ENCODE measurements at regions not wholly inside any gene's neighbourhood (a gene's known extent, or its start where the extent isn't known, plus 50 kb on each side); places are given as distances from the start of the nearest gene placed in this dataset.

DNA sequence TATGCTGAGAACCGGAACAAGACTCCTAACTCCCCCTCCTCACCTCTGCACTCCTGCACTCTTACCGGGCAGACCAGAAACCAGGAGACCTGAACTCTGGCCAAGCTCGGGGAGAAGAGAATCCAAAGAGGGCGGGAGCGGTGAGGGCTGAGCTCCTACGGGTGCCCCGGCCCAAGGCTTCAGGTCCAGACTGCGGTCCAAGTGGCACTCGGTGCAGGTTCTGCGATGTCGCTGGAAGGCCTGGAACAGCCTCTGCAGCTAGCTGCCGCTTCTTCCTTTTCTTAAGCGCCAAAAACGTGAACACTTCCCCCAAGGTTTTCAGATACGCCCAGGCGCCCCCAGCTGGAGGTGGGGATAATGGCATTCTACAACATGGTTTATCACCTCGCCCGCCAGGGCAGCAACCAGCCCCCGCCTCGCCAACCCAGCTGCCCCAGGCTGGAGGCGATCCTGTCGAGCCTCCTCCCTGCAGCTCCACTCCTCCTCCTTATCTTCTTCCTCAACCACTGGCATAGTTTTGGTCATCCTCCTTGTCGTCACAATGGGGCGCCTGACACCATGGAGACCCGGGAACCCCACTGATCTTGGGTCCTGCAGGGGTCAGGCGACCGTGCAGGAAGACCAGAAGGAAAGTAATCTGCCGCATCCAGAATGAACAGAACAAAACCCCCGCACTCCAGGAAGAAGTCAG is 1735.9 kb downstream of the TP53TG3F start:
- DNase-seq (ENCODE audit: low spot score), result no peak

DNA sequence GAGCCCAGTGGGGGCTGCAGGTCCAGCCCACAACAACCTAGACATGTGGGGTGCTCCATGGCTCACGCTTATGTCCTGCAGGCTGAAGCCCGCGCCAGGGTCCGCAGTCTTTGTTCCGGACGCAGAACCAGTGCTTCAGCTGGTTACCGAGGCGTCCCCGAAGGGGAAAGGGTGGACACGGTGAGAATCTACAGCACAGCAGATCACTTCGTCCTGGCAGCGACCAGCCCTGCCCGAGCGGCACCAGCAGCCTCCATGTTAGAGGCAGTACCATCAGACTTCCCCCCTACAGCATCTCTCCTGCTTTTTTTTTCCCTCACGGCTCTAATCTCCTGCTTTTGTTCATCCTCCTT is 1736.4 kb downstream of the TP53TG3F start:
- no peak for DNase-seq (ENCODE audit: low spot score)

DNA sequence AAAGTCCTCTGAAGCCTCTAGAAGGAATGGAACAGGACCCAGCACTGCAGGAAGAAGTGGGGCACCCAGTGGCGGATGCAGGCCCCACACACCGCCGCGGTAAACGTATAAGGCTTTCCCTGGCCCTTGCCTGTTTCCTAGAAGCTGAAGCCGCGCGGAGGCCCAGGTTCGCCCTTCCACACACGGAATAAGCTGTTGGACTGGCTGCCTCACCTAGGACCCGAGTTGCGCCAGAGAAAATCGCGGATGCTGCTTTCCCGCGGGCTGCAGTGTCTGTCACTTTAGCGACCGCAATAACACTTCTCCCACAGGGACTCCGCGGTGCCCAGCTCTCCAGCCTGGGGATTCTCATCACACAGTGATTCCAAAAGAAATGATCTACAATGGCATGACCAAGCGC is 1736.9 kb downstream of the TP53TG3F start:
- no peak for DNase-seq (ENCODE audit: low spot score)

DNA sequence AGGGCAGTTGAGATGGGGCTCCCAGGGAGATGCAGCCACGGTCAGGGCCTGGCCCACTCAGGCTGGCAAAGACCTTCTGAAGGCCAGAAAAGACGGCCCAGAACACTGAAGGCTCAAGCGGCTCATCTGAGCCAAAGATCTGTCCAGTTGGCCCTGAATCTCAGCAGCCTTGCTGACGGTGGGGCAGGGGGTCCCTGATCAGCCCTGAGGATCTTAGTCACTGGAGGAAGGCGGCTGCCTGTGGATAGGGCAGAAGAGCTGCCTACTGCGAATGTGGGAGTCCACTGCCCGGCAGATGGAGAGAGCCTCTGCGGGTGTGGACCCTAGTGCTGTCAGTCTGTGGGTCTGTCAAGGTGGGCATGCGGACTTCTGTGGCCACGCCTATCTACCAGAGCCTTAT is 1738.2 kb downstream of the TP53TG3F start:
- DNase-seq (ENCODE audit: low spot score), result no peak

DNA sequence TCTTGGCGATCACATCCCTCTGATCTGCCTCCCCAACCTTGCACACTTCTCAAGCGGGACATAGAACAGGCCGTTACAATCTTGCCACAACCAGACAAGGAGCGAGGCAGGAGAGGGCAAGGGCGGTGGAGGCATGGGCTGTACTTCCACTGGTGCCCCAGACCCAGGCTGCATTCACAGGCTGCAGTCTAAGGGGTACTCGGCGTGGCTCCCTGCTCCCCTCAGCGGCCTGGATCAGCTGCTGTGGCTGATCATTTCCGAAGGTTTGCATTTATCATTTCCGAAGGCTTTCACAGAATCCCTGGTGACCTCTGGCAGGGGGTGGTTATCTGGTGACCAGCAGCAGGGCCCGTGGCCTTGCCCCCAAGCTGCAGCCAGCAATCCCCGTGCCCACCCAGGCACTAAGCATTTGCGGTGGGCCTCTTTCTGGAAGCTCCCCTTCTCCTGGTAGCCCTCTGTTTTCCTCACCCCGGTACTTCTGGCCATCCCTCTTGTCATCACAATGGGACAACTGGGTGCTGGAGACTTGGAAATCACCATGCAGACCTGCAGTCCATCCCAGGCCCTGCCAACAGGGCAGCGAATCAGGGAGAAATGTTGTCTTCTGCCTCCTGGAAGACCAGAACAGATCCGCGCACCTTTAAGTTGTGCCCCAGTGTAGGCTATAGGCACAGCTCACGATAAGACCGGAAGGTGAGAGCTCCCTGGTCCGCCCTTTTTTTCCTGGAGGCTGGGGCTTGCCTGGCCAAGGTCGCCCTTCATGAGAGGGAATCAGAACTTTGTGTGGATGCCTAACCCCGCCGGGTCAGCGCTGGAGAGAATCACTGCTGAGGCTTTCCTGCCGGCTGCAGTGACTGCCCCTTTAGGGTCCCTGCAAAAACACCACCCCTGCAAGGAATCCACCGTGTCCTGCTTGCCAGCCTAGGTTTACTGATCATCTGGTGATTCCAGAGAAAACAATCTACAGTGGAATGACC is 1739.1 kb downstream of the TP53TG3F start:
- DNase-seq (ENCODE audit: low spot score), result no peak

DNA sequence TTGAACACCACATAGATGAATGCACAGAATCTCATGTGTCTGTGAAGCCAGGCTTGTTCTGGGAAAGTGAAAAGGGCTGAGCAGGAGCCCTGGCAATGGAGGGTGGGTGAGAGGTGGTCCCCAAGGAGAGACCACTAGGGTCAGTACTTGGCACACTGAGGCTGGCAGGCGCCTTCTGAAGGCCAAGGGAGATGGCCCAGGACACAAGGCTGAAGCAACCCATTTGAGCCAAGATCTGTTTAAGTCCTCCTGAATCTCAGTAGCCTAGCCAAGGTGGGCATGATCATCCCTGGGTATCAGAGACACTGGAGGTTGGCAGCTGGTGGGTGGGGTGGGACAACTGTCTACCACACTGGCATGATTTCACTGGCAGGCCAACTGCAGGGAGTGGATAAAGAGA is 1741.2 kb downstream of the TP53TG3F start:
- DNase-seq (ENCODE audit: low spot score), result no peak

DNA sequence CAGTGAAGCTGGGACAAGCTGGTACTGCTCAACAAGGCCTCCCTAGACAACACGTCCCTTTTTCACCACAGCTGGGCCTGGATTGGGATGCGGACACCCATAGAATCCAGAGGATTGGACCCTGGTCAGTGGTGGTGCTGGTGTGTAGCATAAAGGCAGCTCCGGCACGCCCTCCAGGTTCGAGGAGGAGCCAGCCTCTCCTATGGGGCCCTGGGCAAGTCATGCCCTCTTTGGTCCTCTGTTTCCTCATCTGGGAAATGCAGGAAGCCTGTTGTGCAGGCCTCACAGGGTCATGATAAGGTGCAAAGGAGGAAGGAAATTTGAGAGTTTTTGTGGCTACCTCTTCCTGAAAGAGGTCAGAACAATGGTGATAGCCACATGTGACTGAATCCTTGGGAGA is 1741.7 kb downstream of the TP53TG3F start:
- no peak for DNase-seq (ENCODE audit: low spot score)

DNA sequence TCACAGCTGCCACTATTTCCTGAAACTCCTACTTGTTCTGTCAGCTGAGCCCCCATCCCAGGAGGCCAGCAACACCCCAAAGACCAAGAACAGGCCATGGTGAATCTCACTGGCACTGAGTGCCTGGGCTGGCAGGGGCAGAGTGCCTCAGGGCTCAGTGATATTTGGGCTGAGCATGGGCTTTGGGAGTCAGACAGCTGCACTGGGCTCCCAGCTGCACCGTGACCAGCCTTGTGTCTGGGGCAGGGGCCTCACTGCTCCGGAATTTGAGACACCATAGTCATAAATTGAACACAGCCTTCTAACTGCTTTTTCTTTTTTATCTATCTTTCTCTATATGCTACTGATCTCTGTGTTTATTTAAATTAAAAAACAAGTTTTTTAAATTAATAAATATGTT is 1744.2 kb downstream of the TP53TG3F start:
- DNase-seq (ENCODE audit: low spot score), result no peak

DNA sequence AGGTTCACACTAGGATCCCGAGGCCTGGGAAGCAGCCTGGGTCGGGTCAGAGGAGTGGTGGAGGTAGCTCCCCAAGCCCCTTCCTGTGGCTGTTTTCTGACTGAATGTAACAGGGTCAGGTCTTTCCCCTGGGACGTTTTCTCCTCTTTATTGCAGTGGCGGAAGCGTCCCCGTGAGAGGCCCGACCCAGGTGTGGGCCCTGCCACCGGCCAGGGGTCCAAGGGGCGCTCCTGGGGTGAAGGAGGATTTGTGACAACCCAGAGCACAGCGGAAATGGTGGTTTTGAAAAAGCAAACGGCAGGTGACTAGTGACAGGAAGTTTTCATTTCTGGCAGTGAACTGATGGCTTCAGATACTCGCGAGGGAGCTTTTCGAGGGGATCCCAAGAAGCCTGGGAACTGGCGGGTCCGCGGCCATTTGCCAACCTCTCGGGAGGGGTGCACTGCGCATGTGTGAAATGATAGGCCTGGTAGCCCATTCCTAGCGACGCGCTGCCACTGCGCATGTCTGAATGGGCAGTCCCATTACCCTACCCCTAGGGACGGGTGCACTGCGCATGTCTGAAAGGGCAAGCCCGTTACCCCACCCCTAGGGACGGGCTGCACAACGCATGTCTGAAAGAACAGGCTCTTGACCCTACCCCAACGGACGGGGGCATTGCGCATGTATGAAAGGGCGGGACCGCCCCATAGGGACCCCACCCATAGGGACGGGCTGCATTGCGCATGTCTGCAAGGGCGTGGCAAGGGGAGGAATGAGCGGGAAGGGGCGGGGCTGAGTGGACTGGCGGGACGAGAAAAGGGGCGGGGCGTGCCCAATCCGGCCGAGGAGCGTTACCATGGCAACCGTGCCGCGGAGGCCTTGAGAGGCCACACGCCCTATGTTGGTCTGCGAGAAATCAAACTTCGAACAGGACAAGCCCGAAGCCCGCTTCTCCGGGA is 1747.9 kb downstream of the TP53TG3F start:
- DNase-seq (ENCODE audit: low spot score), result no peak

DNA sequence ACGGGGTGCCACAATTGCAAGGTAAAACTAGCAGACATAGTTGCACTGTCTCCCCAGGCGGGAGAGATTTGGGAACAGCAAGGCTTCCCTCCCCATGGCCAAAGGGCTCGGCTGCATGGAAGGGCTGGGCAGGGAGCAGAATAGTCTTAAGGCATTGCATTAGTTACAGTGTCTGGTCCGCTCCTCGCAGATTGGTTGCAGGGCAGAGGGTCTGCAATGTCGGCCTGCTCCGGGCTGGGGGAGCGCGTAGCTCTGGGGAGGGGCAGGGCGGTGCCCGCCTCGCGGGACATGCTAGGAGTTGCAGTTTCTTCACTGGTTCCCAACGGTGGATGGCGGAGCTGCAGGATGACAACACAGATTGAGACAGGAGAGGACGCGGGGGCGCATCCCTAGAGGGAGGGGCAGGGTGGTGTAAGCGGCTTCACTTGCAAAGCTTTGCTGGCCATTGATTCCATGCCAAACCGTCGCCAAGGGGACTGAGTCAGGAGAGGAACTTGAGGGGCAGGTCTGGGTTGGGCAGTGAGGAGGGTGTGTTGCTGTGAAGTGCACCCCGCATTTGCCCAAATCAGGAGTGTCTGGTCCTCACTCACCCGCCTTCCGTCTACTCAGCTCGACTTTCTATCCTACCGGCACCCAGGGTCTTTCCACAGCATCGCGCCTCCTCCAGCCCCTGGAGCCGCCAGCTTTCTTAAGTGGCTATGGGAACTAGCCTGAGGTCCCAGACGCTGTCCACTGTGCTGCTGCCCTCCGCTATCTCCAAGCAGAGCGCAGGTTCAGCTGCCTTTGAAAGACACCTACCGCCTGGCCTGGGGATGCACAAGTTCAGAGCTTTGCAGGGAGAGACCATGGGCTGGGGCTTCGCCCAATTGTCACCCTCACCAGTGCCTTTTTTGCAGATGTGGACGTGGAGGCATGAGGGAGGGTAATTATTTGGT is 1748.9 kb downstream of the TP53TG3F start:
- DNase-seq (ENCODE audit: low spot score), result no peak

DNA sequence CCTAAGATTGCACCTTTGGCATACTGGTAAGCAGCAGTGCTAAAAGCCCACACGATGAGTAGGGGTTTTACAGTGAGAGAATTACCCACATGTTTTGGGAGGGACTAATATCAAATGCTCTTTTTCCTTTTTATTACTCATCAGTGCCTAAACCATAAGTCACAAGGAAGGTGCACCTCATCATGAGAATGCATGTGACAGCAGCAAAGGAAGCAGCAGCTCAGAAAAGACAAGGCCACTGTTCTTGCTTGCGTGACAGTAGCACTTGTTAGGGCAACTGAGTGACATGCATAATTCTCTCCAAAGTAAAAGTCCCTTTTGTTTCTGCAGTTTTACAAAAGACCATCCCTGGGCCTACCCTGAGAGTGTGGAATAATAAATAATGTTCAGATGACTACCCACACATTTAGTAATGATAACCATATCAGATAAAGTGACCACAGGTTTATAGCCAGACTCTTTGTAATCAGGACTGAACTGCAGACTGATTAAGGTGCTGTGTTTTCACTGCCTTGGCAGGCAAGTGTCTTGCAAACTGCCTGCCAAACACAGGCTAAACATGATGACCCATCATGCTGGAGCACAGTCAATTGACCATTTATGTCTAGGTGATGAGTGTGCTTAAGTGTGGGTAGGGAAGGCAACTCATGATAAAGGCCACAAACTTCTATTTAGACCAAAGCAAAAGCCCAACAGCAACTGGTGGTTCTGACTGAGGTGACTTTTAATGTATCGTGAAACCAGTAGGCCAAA is 1751.4 kb downstream of the TP53TG3F start:
- DNase-seq (ENCODE audit: low spot score), result no peak

DNA sequence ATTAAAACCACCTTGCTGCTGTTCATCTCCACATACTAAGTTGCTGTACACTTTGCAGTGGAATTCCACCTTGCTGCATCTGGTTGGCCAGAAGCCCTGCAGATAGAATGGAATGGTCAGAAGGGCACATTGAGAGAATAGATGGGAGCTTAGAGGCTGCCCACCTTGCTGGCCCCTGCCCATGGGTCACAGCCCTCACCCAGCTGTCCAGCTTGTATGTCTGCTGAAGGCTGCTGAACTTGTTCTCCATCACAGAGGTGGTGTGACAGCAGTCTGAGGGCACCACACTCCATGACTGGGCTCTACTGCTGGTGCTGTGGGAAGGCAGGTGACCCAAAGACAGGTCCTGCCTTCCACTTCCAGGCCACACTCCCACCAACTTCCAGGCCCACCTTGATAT is 1755.4 kb downstream of the TP53TG3F start:
- no peak for DNase-seq (ENCODE audit: low spot score)

DNA sequence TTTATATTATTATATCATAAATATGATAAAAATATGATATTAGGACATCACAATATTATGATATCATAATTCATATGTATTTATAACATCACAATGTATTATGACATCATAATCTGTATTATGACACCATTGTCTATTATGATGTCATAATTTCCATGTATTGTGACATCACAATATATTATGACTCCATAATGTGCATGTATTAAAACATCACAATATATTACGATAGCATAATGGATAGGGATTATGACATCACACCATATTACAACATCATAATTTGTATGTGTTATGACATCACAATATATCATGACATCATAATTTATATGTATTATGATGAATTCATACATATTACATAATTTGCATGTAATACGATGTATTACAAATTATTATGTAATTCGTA is 1755.9 kb downstream of the TP53TG3F start:
- DNase-seq (ENCODE audit: low spot score), result no peak

DNA sequence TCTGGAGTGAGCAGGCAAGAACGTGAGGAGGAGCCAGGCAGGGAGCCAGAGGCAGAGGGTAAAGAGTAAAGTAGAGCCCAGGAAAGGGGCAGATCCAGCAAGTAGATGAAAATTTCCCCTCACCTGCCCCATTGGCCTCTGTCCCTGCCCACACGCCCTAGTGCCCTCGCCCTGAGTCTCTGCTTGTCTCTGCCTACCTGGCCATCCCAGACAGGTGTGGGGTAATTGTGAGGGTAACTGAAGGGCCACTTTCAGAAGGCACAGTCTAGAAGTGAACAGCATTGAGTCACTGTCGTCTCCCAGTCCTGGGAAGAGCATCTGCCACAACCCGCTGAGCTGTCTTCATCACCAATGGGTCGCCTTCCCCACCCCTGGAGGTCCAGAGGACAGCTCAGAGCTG is 1756.8 kb downstream of the TP53TG3F start:
- DNase-seq (ENCODE audit: low spot score), result peak; percentile 88

DNA sequence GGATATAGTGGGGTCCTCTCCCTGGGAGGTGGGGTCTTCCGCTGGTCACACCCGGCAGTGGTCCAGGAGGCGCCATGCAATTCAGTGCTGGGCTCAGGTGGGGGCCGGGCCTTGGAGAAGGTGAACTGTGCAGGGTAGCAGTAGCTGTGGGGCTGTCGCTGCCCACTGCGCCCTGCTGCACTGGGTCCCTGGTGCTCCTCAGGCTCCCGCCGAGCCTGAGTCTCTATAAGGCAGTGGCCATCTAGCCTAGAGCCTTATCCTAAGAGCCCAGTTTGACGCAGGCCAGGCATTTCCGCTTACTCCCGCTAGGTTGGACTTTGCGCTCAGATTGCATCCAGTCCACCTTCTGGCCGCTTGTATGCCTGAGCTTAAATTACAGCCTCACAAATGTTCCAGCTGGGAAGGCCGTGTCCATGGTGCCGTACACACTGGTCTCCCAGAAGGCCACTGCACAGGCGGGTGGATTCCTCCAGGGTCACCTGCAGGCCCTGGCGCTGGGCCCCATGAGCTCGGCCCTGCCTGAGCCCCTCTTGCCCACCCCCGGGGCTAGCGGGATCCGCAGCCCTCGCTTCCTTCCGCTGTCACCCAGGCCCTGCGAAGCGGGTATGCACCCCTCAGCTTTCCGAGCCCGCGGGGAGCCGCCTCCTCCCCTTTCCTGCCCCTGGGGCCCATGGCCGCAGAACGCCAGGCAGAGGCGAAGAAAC is 1762.2 kb downstream of the TP53TG3F start:
- no peak for DNase-seq (ENCODE audit: low spot score)

DNA sequence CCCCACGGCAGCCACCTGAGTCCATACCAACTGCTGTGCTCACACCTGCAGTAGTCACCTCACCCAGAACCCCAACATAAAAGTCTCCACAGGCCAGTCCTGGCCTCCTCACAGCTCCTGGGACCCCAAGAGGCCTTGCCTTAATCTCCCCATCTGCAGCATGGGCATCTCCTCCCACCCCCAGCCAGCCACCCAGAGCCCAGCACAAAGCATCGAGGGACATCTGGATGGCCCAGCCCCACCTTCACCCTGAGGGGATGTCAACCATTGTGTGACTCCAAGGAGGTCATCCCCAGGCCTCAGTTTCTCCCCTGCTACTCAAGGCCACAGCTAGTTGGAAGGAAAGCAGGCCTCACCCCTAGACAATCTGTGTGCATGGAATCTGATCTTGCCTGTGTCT is 1775.3 kb downstream of the TP53TG3F start:
- no peak for DNase-seq (ENCODE audit: low spot score)

DNA sequence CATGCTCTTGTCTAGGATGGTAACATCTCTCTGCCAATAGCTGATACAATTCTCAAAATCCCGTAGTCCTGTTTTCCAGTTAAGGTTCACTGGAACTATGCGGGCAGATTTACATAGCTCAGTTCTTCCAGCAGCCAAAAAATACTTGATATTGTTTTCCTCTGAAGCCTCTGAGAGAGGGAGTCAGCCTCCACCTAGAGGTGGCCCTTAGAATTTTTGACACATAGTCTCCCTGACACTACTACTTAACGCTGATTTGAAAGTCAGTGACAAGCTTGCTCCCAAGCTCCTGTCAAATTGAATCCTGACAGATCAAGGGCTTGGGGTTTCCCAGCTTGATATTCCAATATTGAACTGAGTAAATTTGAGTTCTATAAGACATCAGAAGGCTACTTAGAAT is 1780.1 kb downstream of the TP53TG3F start:
- DNase-seq (ENCODE audit: low spot score), result no peak

DNA sequence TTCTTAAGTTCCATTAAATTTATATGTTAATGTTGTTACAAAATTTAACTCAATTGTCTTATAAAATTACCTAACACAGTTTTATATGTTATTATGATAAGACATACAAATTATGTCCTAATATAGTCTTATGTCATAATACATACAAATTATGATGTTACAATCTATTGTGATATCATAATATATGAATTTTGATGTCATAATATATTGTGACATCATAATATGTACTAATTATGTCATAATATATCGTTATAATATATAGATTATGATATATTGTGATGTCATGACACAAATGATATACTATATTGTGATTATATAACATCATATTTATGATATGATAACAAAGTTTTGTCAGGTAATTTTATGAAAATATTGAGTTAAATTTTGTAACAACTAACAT is 1789.6 kb downstream of the TP53TG3F start:
- DNase-seq (ENCODE audit: low spot score), result no peak

DNA sequence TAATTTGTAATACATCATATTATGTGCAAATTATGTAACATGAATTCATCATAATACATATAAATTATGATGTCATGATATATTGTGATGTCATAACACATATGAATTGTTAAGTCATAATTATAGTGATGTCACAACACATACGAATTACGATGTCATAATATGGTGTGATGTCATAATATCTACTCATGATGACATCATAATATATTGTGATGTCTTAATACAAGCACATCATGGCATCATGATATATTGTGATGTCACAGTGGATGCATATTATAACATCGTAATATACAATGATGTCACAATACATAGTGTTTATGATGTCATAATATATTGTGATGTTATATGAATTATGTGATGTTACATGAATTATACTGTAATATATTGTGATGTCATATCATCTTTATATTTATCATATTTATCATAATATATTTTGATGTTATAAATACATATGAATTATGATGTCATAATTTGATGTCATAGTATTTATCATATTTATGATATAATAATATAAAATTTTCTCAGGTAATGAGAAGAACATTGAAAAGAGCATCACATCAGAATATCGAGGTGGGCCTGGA is 1793.0 kb downstream of the TP53TG3F start:
- no peak for DNase-seq (ENCODE audit: low spot score)

Data from mesenteric fat pad (tissue), 1 donor.